ENCODE measurements at regions not wholly inside any gene's neighbourhood (a gene's known extent, or its start where the extent isn't known, plus 50 kb on each side); places are given as distances from the start of the nearest gene placed in this dataset.
A peak's percentile ranks its signal among the peaks of the same experiment; 100 is the strongest.

- DNase-seq: no peak
These were observed 471.3 kb downstream of the DHX35 start for GRCh38 chr20:39433466-39433865.

GRCh38 chr20:39431091-39431880 lies 469.1 kb downstream of the DHX35 start:
- no peak for DNase-seq

- DNase-seq: no peak
These were observed 467.6 kb downstream of the DHX35 start for GRCh38 chr20:39429726-39430125.

- DNase-seq: no peak
These were observed 463.0 kb downstream of the DHX35 start for GRCh38 chr20:39424962-39425678.

GRCh38 chr20:39421571-39422105 lies 459.5 kb downstream of the DHX35 start:
- DNase-seq: no peak

GRCh38 chr20:39412091-39412490 lies 449.9 kb downstream of the DHX35 start:
- no peak for DNase-seq

GRCh38 chr20:39399463-39399862 lies 437.3 kb downstream of the DHX35 start:
- no peak for DNase-seq

- DNase-seq: no peak
These were observed 436.5 kb downstream of the DHX35 start for GRCh38 chr20:39398656-39399055.

- no peak for DNase-seq
These were observed 435.5 kb downstream of the DHX35 start for GRCh38 chr20:39397646-39398045.

GRCh38 chr20:39395478-39396291 lies 433.5 kb downstream of the DHX35 start:
- no peak for DNase-seq

- no peak for DNase-seq
These were observed 432.3 kb downstream of the DHX35 start for GRCh38 chr20:39394461-39394860.

GRCh38 chr20:39390186-39390585 lies 428.0 kb downstream of the DHX35 start:
- no peak for DNase-seq

GRCh38 chr20:39381595-39381994 lies 419.5 kb downstream of the DHX35 start:
- no peak for DNase-seq

- peak; percentile 3 for DNase-seq
These were observed 416.6 kb downstream of the DHX35 start for GRCh38 chr20:39378776-39379175.

GRCh38 chr20:39376788-39377187 lies 414.6 kb downstream of the DHX35 start:
- DNase-seq: no peak

GRCh38 chr20:39364320-39364719 lies 402.2 kb downstream of the DHX35 start:
- no peak for DNase-seq

GRCh38 chr20:39359981-39360620 lies 398.0 kb downstream of the DHX35 start:
- DNase-seq: no peak

- no peak for DNase-seq
These were observed 395.9 kb downstream of the DHX35 start for GRCh38 chr20:39358052-39358451.

- no peak for DNase-seq
These were observed 394.8 kb downstream of the DHX35 start for GRCh38 chr20:39356908-39357307.

GRCh38 chr20:39349240-39349639 lies 387.1 kb downstream of the DHX35 start:
- DNase-seq: no peak

- DNase-seq: no peak
These were observed 385.5 kb downstream of the DHX35 start for GRCh38 chr20:39347626-39348025.

- DNase-seq: no peak
These were observed 380.3 kb downstream of the DHX35 start for GRCh38 chr20:39342463-39342862.

Data from hindlimb muscle (tissue), 1 donor.